PFSK-1 (cell line): ENCODE measurements at regions not wholly inside any gene's neighbourhood (a gene's known extent, or its start where the extent isn't known, plus 50 kb on each side); places are given as distances from the start of the nearest gene placed in this dataset.

Experiments
- FOXP2 ChIP-seq: optimal IDR thresholded peaks from 2 replicates; pipeline ENCODE3; 2011; ENCODE audit warnings: borderline replicate concordance, control low read depth, inconsistent platforms; ENCODE audit not compliant: insufficient read depth; ENCODE audit errors: extremely low read length, extremely low read depth
- POLR2AphosphoS5 ChIP-seq: IDR thresholded peaks from 2 replicates; pipeline ENCODE4 v1.6.1; 2012; ENCODE audit warnings: low read depth, mild to moderate bottlenecking, control low read depth, low read length, moderate library complexity
- SIN3A ChIP-seq: IDR thresholded peaks from 2 replicates; pipeline ENCODE4 v1.6.1; 2012; ENCODE audit warnings: mild to moderate bottlenecking, low read length, moderate library complexity, borderline replicate concordance; ENCODE audit not compliant: insufficient read depth
- TAF1 ChIP-seq: IDR thresholded peaks from 2 replicates; pipeline ENCODE4 v1.6.1; 2012; ENCODE audit warnings: low read length, control low read depth, borderline replicate concordance; ENCODE audit not compliant: insufficient read depth
- TF ChIP-seq, protein P1 (sequence below), 2 experiments: IDR thresholded peaks; 2 replicates each; pipeline versions ENCODE4 v1.6.1 to v1.8.0; 2011 to 2012; ENCODE audit warnings: low read depth in 2 of 2, low read length in 2 of 2, control low read depth in 1 of 2, inconsistent platforms in 1 of 2, mild to moderate bottlenecking in 1 of 2, moderate library complexity in 1 of 2; ENCODE audit not compliant: insufficient read depth in 1 of 2

DNA sequence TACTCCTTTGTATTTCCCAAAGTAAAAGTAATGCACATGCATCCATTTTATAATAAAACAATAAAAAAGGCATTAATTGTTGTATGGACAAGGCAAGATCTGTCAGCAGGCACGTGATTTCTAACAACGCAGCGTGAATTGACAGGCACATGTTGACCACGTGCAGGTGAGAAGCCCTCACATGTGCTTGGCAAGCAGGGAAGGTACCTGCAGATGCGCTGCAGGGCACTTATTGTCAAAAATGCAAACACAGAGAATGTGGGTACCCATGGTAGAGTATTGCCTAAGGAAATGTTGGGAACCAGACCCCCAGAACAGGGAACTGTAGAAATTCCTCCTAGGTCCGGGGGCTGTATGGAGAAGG, 515.0 kb upstream of the HS6ST1 start:
- no peak for TF ChIP-seq TAF1
- TF ChIP-seq, protein P1, sequence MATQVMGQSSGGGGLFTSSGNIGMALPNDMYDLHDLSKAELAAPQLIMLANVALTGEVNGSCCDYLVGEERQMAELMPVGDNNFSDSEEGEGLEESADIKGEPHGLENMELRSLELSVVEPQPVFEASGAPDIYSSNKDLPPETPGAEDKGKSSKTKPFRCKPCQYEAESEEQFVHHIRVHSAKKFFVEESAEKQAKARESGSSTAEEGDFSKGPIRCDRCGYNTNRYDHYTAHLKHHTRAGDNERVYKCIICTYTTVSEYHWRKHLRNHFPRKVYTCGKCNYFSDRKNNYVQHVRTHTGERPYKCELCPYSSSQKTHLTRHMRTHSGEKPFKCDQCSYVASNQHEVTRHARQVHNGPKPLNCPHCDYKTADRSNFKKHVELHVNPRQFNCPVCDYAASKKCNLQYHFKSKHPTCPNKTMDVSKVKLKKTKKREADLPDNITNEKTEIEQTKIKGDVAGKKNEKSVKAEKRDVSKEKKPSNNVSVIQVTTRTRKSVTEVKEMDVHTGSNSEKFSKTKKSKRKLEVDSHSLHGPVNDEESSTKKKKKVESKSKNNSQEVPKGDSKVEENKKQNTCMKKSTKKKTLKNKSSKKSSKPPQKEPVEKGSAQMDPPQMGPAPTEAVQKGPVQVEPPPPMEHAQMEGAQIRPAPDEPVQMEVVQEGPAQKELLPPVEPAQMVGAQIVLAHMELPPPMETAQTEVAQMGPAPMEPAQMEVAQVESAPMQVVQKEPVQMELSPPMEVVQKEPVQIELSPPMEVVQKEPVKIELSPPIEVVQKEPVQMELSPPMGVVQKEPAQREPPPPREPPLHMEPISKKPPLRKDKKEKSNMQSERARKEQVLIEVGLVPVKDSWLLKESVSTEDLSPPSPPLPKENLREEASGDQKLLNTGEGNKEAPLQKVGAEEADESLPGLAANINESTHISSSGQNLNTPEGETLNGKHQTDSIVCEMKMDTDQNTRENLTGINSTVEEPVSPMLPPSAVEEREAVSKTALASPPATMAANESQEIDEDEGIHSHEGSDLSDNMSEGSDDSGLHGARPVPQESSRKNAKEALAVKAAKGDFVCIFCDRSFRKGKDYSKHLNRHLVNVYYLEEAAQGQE (IDR thresholded peaks at IDR 0.05; ENCODE audit: insufficient read depth in 1 of 2, low read depth in 2 of 2, low read length in 2 of 2), result no peak
- no peak for TF ChIP-seq SIN3A
- no peak for TF ChIP-seq FOXP2
- TF ChIP-seq POLR2AphosphoS5, result no peak

DNA sequence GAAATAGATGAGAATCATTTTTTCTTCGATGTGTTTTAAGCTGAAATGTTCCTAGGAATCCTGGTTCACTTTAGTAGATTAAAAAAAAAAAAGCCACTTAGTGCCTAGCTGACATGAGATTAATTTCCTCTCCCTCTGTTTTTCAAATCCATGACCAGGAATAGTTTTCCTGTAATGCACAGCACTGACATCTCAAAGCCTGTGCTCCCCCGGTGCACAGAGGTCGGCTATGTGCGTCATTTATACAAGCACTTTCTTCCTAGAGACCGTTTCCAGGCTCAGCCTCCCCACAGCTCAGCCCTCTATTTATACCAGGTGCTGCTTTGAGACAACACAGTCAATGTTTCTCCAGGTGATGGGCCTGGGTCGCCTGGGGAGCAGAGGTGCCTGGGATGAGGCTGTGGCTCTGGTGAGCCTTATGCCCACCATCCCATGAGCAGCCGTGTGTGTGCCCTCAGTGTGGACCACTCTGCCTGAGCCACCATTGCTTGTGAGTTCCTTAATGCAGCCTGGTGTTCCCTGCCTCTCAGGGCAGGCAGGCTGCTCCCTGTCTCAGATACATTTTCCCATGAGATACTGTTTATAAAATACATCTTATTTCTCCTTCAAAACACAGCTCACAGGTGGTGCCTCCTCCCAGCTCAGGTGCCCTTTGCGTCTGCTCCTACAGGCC, 515.7 kb upstream of the HS6ST1 start:
- TF ChIP-seq, protein P1 (IDR thresholded peaks at IDR 0.05; ENCODE audit: insufficient read depth in 1 of 2, low read depth in 2 of 2, low read length in 2 of 2), result no peak
- TF ChIP-seq TAF1 (no peak), FOXP2 (no peak), POLR2AphosphoS5 (no peak), SIN3A (no peak)

DNA sequence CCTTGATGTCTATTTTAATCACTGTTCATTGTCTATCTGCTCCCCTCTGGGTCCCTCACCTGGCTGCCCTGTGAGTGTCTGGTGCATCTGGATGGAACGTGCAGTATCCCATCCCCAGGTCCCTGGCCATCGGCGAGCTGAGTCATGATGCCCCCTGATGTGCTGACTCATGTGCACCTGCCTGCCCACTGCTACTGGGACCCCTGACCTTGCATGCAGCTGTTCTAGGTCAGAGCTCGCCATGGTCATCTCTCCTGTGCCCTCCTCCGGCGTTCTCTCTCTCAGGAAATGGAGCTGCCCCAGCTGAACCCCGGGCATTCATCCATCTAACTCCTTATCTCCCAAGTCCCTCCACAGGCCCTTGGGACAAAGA, 516.2 kb upstream of the HS6ST1 start:
- TF ChIP-seq FOXP2 (no peak), SIN3A (no peak), TAF1 (no peak), POLR2AphosphoS5 (no peak)
- TF ChIP-seq, protein P1 (IDR thresholded peaks at IDR 0.05; ENCODE audit: insufficient read depth in 1 of 2, low read depth in 2 of 2, low read length in 2 of 2), result no peak

DNA sequence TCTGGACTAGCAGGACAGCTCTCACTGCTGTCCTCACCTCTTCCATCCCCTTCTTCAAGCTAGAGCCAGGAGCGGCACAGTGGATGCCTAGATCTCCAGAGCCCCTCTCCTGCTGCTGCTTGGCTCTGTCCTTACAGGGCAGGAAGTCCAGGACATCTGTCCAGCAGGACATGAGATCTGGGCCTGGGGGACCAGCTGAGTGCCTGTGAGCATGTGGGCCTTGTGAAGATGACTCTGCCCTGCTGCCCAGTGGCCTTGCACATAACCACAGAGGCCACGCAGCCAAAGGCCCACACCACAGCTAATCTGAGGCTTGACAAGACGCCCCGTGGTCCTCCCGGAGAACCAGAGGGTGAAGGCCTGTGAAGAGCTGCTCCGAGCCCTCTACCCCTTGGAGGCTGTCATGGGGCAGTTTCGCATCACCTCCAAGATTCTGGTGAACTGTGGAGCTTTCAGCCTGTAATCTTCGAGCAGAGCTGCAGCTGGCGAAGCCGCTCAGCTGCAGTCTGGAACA, 516.7 kb upstream of the HS6ST1 start:
- TF ChIP-seq FOXP2 (no peak), POLR2AphosphoS5 (no peak), SIN3A (no peak), TAF1 (no peak)
- TF ChIP-seq, protein P1 (IDR thresholded peaks at IDR 0.05; ENCODE audit: insufficient read depth in 1 of 2, low read depth in 2 of 2, low read length in 2 of 2), result no peak
